Spleen (tissue), 7 donors: ENCODE measurements at regions not wholly inside any gene's neighbourhood (a gene's known extent, or its start where the extent isn't known, plus 50 kb on each side); places are given as distances from the start of the nearest gene placed in this dataset.

ENCODE experiments used
- CTCF ChIP-seq, 11 experiments: fragments of 200-600 bp in 7 of 11; fragments of 450-650 bp in 4 of 11; sonication (generic) in 4 of 11; IDR thresholded peaks in 8 of 11; conservative IDR thresholded peaks in 3 of 11; 1 replicate in 7 of 11; 2 replicates in 4 of 11; pipeline versions ENCODE4 v1.4.0 to v1.8.0; 2016 to 2021; ENCODE audit warnings: antibody characterized with exemption in 11 of 11, inconsistent platforms in 4 of 11, mild to moderate bottlenecking in 1 of 11
- POLR2AphosphoS5 ChIP-seq, 3 donors: sonication (generic); formaldehyde crosslinking; IDR thresholded peaks; one replicate each; pipeline ENCODE4 v1.5.1; 2017; ENCODE audit warnings: antibody characterized with exemption in 3 of 3
- donor health status: DM: no; HTN: no; CAD: no; lungs with moderate emphysema.
- donor health status: DM: no; HTN: no; CAD: no.
- donor health status: DM: no; HTN: no; CAD: no.

GRCh38 chr5:74293182-74293581, 347.3 kb downstream of the ENC1 start:
- TF ChIP-seq CTCF (IDR thresholded peaks at IDR 0.05 in 8 of 11, conservative IDR thresholded peaks at IDR 0.05 in 3 of 11) (no peak), POLR2AphosphoS5 (IDR thresholded peaks at IDR 0.05) (no peak)
